22Rv1 (cell line): ENCODE measurements at regions not wholly inside any gene's neighbourhood (a gene's known extent, or its start where the extent isn't known, plus 50 kb on each side); places are given as distances from the start of the nearest gene placed in this dataset.
"Not testable (repeated sequence)": the region's sequence is repeated elsewhere in the genome, so short reads cannot be mapped to it uniquely, and the experiment has no call there.

Experiments
- H3K27ac ChIP-seq: fragments of 450-650 bp; 2 replicates; pipeline ENCODE4 v1.5.1; 2017
- CTCF ChIP-seq: fragments of 450-650 bp; IDR thresholded peaks from 2 replicates; pipeline ENCODE4 v1.5.1; 2017; ENCODE audit warnings: mild to moderate bottlenecking
- ZFX ChIP-seq: fragments of 450-650 bp; IDR thresholded peaks from 2 replicates; pipeline ENCODE4 v1.6.1; 2017; ENCODE audit warnings: antibody characterized with exemption, borderline replicate concordance

- H3K27ac ChIP-seq = no peak overlapping the region
- TF ChIP-seq CTCF (no peak), ZFX (no peak)
These were observed 193.0 kb downstream of the TXNL1 start for GRCh38 chr18:56445422-56445821.

GRCh38 chr18:56444201-56444600 is 194.2 kb downstream of the TXNL1 start:
- no peak for TF ChIP-seq CTCF
- TF ChIP-seq ZFX = no peak
- H3K27ac ChIP-seq = no peak overlapping the region

- no peak overlapping the region for H3K27ac ChIP-seq
- TF ChIP-seq ZFX (no peak), CTCF (no peak)
These were observed 195.1 kb downstream of the TXNL1 start for GRCh38 chr18:56443166-56443907.

- not testable (repeated sequence) for H3K27ac ChIP-seq
These were observed 199.9 kb downstream of the TXNL1 start for GRCh38 chr18:56438480-56438879.

- TF ChIP-seq ZFX (no peak), CTCF (no peak)
These were observed 201.7 kb downstream of the TXNL1 start for GRCh38 chr18:56436651-56437050.

GRCh38 chr18:56433919-56434318 is 204.5 kb downstream of the TXNL1 start:
- TF ChIP-seq CTCF = no peak

More at GRCh38 chr18:56436651-56437050, 201.7 kb downstream of the TXNL1 start:
- H3K27ac ChIP-seq = no peak overlapping the region

GRCh38 chr18:56431551-56431950 is 206.8 kb downstream of the TXNL1 start:
- H3K27ac ChIP-seq = no peak overlapping the region
- TF ChIP-seq ZFX (no peak), CTCF (no peak)

More at GRCh38 chr18:56433919-56434318, 204.5 kb downstream of the TXNL1 start:
- H3K27ac ChIP-seq = no peak overlapping the region

- TF ChIP-seq CTCF (no peak), ZFX (no peak)
- H3K27ac ChIP-seq = no peak overlapping the region
These were observed 214.8 kb downstream of the TXNL1 start for GRCh38 chr18:56423626-56424025.
